Uterus (tissue), 2 donors: ENCODE measurements at regions not wholly inside any gene's neighbourhood (a gene's known extent, or its start where the extent isn't known, plus 50 kb on each side); places are given as distances from the start of the nearest gene placed in this dataset.

Source experiments
- CTCF ChIP-seq, 4 experiments: fragments of 200-600 bp in 2 of 4; fragments of 450-650 bp in 2 of 4; sonication (generic) in 2 of 4; IDR thresholded peaks; one replicate each; pipeline ENCODE4 v1.5.1; 2016 to 2019; ENCODE audit warnings: antibody characterized with exemption in 4 of 4, mild to moderate bottlenecking in 2 of 4, moderate library complexity in 1 of 4
- POLR2A ChIP-seq, 2 donors: fragments of 450-650 bp; IDR thresholded peaks; one replicate each; pipeline ENCODE4 v1.6.1; 2016; ENCODE audit warnings: antibody characterized with exemption in 2 of 2, mild to moderate bottlenecking in 1 of 2, moderate library complexity in 1 of 2

- TF ChIP-seq POLR2A (IDR thresholded peaks at IDR 0.05): no peak
- no peak for TF ChIP-seq CTCF (IDR thresholded peaks at IDR 0.05)
Observed at GRCh38 chr3:181569356-181569940, 142.3 kb upstream of the SOX2 start.
